MM.1S (cell line): ENCODE measurements at regions not wholly inside any gene's neighbourhood (a gene's known extent, or its start where the extent isn't known, plus 50 kb on each side); places are given as distances from the start of the nearest gene placed in this dataset.

Experiments
- EZH2 ChIP-seq: fragments of 300-600 bp; sonication (generic); optimal IDR thresholded peaks from 2 replicates; pipeline ENCODE3; 2017; ENCODE audit warnings: low read depth, mild to moderate bottlenecking, antibody characterized with exemption, low read length, mixed read lengths
- EZH2phosphoT487 ChIP-seq: fragments of 300-600 bp; sonication (generic); IDR thresholded peaks from 2 replicates; pipeline ENCODE4 v1.6.1; 2018; ENCODE audit warnings: antibody characterized with exemption, low read length
- TF ChIP-seq, protein P1 (sequence below): fragments of 300-600 bp; sonication (generic); IDR thresholded peaks from 2 replicates; pipeline ENCODE4 v1.5.1; 2016; ENCODE audit warnings: antibody characterized with exemption, low read length, mixed read lengths

DNA sequence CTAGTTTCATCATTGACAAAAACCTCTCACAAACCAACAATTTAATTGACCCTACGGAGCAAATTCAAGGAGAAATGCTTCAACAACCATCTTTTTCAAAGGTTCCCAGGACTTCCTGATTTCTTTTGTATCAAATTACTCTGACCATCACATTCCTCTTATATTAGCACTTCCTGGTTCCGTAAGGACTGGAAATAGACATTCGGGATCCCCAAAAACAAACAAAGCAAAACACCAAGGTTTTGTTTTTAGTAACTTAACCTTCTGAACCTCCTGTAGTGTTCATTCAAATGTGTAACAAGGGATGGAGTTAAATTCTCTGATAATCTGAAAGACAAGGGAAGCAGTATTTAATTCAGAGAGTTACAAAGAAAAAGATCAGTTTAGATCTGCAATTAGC, 387.6 kb upstream of the NRP1 start:
- TF ChIP-seq, protein P1, sequence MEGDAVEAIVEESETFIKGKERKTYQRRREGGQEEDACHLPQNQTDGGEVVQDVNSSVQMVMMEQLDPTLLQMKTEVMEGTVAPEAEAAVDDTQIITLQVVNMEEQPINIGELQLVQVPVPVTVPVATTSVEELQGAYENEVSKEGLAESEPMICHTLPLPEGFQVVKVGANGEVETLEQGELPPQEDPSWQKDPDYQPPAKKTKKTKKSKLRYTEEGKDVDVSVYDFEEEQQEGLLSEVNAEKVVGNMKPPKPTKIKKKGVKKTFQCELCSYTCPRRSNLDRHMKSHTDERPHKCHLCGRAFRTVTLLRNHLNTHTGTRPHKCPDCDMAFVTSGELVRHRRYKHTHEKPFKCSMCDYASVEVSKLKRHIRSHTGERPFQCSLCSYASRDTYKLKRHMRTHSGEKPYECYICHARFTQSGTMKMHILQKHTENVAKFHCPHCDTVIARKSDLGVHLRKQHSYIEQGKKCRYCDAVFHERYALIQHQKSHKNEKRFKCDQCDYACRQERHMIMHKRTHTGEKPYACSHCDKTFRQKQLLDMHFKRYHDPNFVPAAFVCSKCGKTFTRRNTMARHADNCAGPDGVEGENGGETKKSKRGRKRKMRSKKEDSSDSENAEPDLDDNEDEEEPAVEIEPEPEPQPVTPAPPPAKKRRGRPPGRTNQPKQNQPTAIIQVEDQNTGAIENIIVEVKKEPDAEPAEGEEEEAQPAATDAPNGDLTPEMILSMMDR, result no peak
- TF ChIP-seq EZH2 (no peak), EZH2phosphoT487 (no peak)
